AG04450 (cell line): ENCODE measurements at regions not wholly inside any gene's neighbourhood (a gene's known extent, or its start where the extent isn't known, plus 50 kb on each side); places are given as distances from the start of the nearest gene placed in this dataset.

Experiments used
- CTCF ChIA-PET: fragments of 300-600, 350-600 bp; formaldehyde crosslinking; extraction: SDS; loops from one replicate; lab custom pipeline; 2022; ENCODE audit warnings: antibody characterized with exemption, inconsistent platforms; lab: Charles Lee
- POLR2A ChIA-PET: fragments of 350-600 bp; formaldehyde crosslinking; extraction: SDS; loops from one replicate; lab custom pipeline; 2021; ENCODE audit warnings: antibody characterized with exemption, inconsistent platforms; lab: Yijun Ruan, JAX
- DNase-seq: peaks from one replicate; pipeline ENCODE4 v3.0.0-alpha.2; 2011; ENCODE audit warnings: low read depth, low spot score
- H3K27ac ChIP-seq: one replicate; pipeline ENCODE4 v1.5.1; 2012; ENCODE audit warnings: low read depth, low read length, control low read depth
- H3K27me3 ChIP-seq: one replicate; pipeline ENCODE4 v1.6.0; 2012; ENCODE audit warnings: low read length; ENCODE audit not compliant: control insufficient read depth, insufficient read depth
- H3K4me3 ChIP-seq: 2 replicates; pipeline ENCODE4 v1.5.1; 2011; ENCODE audit warnings: mild to moderate bottlenecking, low read depth, low read length, control low read depth
- H3K9me3 ChIP-seq: 2 replicates; pipeline ENCODE4 v1.5.1; 2012; ENCODE audit warnings: low read length; ENCODE audit not compliant: control insufficient read depth, insufficient read depth
- CTCF ChIP-seq: IDR thresholded peaks from 2 replicates; pipeline ENCODE4 v1.5.1; 2011; ENCODE audit warnings: low read depth, low read length, control low read depth, inconsistent platforms

GRCh38 chr13:78325585-78325984 is 277.8 kb downstream of the POU4F1 start:
- POLR2A ChIA-PET, result no interaction called here
- DNase-seq, result no peak
- H3K27ac ChIP-seq, result no peak overlapping the region
- CTCF ChIA-PET, result no interaction called here
- H3K27me3 ChIP-seq, result no peaks in the 10 kb centered on the region
- H3K4me3 ChIP-seq, result no peak overlapping the region
- no peaks in the 10 kb centered on the region for H3K9me3 ChIP-seq
- no peak for TF ChIP-seq CTCF

- Histone ChIP-seq H3K27me3 (no peaks in the 10 kb centered on the region), H3K9me3 (no peaks in the 10 kb centered on the region), H3K27ac (no peak overlapping the region), H3K4me3 (no peak overlapping the region)
- ChIA-PET POLR2A (no interaction called here), CTCF (no interaction called here)
- no peak for DNase-seq
- no peak for TF ChIP-seq CTCF
Measured at GRCh38 chr13:78323848-78324247, 279.5 kb downstream of the POU4F1 start.

- DNase-seq, result no peak
- no peak overlapping the region for H3K4me3 ChIP-seq
- POLR2A ChIA-PET, result no interaction called here
- no peak for TF ChIP-seq CTCF
- H3K27me3 ChIP-seq, result no peaks in the 10 kb centered on the region
- CTCF ChIA-PET, result no interaction called here
- no peaks in the 10 kb centered on the region for H3K9me3 ChIP-seq
- H3K27ac ChIP-seq, result no peak overlapping the region
Measured at GRCh38 chr13:78323040-78323439, 280.3 kb downstream of the POU4F1 start.

GRCh38 chr13:78319101-78319627 is 284.2 kb downstream of the POU4F1 start:
- Histone ChIP-seq H3K9me3 (no peaks in the 10 kb centered on the region), H3K27ac (no peak overlapping the region), H3K27me3 (no peaks in the 10 kb centered on the region), H3K4me3 (no peak overlapping the region)
- CTCF ChIA-PET, result no interaction called here
- no peak for DNase-seq
- POLR2A ChIA-PET, result no interaction called here
- TF ChIP-seq CTCF, result no peak

GRCh38 chr13:78317030-78317429 is 286.3 kb downstream of the POU4F1 start:
- CTCF ChIA-PET, result no interaction called here

More at GRCh38 chr13:78317030-78317429, 286.3 kb downstream of the POU4F1 start:
- Histone ChIP-seq H3K27me3 (no peaks in the 10 kb centered on the region), H3K4me3 (no peak overlapping the region), H3K9me3 (no peaks in the 10 kb centered on the region), H3K27ac (no peak overlapping the region)
- DNase-seq, result no peak
- POLR2A ChIA-PET, result no interaction called here
- TF ChIP-seq CTCF, result 0 out of 2 replicates have a peak, but pooled peaks have one; percentile 15
